HCT116 (cell line): ENCODE measurements at regions not wholly inside any gene's neighbourhood (a gene's known extent, or its start where the extent isn't known, plus 50 kb on each side); places are given as distances from the start of the nearest gene placed in this dataset.

Experiments
- ATAC-seq: fragments of 200-7000 bp; cut with Tn5 transposase; 2 replicates; pipeline ENCODE4 v1.9.1; 2020; ENCODE audit warnings: mild to moderate bottlenecking, moderate library complexity
- BruUV-seq: library from RNA; stranded (reverse); fragments of 400-500 nt; replicated peaks from 2 replicates; lab custom pipeline; 2021; lab: Mats Ljungman, UMichigan
- CTCF ChIA-PET: fragments of 300-600 bp; sonication (Branson Sonifier 250); formaldehyde crosslinking; loops from one replicate; lab custom pipeline; 2021; ENCODE audit warnings: antibody characterized with exemption; lab: Charles Lee
- POLR2A ChIA-PET: fragments of 300-600, 350-600 bp; sonication (Branson Sonifier 250); formaldehyde crosslinking; loops from one replicate; lab custom pipeline; 2021; ENCODE audit warnings: antibody characterized with exemption; lab: Charles Lee
- RAD21 ChIA-PET, 2 experiments: fragments of 300-600 bp; sonication (Branson Sonifier 250); formaldehyde crosslinking; loops; one replicate each; lab custom pipeline; 2023; ENCODE audit warnings: low total read pairs in 2 of 2; ENCODE audit not compliant: uncharacterized antibody in 2 of 2, unreplicated experiment in 2 of 2, low non-redundant PET in 1 of 2; lab: Charles Lee
- DNase-seq: peaks from one replicate; pipeline ENCODE4 v3.0.0-alpha.2; 2010; ENCODE audit warnings: low read depth, low spot score
- H2AFZ ChIP-seq: fragments of 200-600 bp; shearing (Covaris generic), sonication (generic); 2 replicates; pipeline ENCODE4 v1.6.1; 2017; ENCODE audit warnings: low read depth, mixed run types, mixed read lengths, antibody characterized with exemption, low read length; ENCODE audit not compliant: poor library complexity, severe bottlenecking
- H3K27ac ChIP-seq: 2 replicates; pipeline ENCODE4 v1.5.1; 2012; ENCODE audit warnings: low read depth, low read length
- H3K27me3 ChIP-seq: fragments of 200-600 bp; sonication (generic); 2 replicates; pipeline ENCODE4 v1.6.1; 2016; ENCODE audit warnings: mixed run types, low read length, mixed read lengths; ENCODE audit not compliant: insufficient read depth
- H3K36me3 ChIP-seq, 2 experiments: fragments of 200-500 bp in 1 of 2; fragments of 200-600 bp in 1 of 2; sonication (Bioruptor generic) in 1 of 2; sonication (generic) in 1 of 2; 2 replicates each; pipeline versions ENCODE4 v1.5.1 to v1.6.1; 2014 to 2016; ENCODE audit warnings: low read length in 2 of 2, inconsistent platforms in 1 of 2, mixed read lengths in 1 of 2, mixed run types in 1 of 2; ENCODE audit not compliant: insufficient read depth in 2 of 2, control insufficient read depth in 1 of 2
- H3K4me1 ChIP-seq, 2 experiments: fragments of 200-600 bp in 1 of 2; sonication (generic) in 1 of 2; 2 replicates each; pipeline versions ENCODE4 v1.5.1 to v1.6.1; 2012 to 2017; ENCODE audit warnings: low read length in 2 of 2, inconsistent platforms in 1 of 2, mild to moderate bottlenecking in 1 of 2, mixed read lengths in 1 of 2, mixed run types in 1 of 2, moderate library complexity in 1 of 2; ENCODE audit not compliant: insufficient read depth in 2 of 2, control insufficient read depth in 1 of 2
- H3K4me2 ChIP-seq: fragments of 200-600 bp; sonication (generic); 2 replicates; pipeline ENCODE4 v1.6.1; 2017; ENCODE audit warnings: mixed run types, low read length, mixed read lengths
- H3K4me3 ChIP-seq, 2 experiments: fragments of 200-600 bp in 1 of 2; sonication (generic) in 1 of 2; replicated peaks in 1 of 2; 2 replicates each; pipeline ENCODE4 v1.5.1; 2011 to 2016; ENCODE audit warnings: low read length in 2 of 2, control low read depth in 1 of 2, low read depth in 1 of 2, mild to moderate bottlenecking in 1 of 2, mixed read lengths in 1 of 2, mixed run types in 1 of 2
- H3K79me2 ChIP-seq: fragments of 200-600 bp; sonication (generic); 2 replicates; pipeline ENCODE4 v1.6.1; 2017; ENCODE audit warnings: mild to moderate bottlenecking, mixed run types, low read length, moderate library complexity, mixed read lengths; ENCODE audit not compliant: insufficient read depth
- H3K9ac ChIP-seq: fragments of 200-600 bp; sonication (generic); 2 replicates; pipeline ENCODE4 v1.6.1; 2016; ENCODE audit warnings: low read length, mixed read lengths
- H3K9me2 ChIP-seq: fragments of 200-600 bp; sonication (generic), shearing (Covaris generic); 2 replicates; pipeline ENCODE4 v1.6.1; 2017; ENCODE audit warnings: mixed run types, mild to moderate bottlenecking, moderate library complexity; ENCODE audit not compliant: insufficient read depth
- H3K9me3 ChIP-seq, 2 experiments: fragments of 200-500 bp in 1 of 2; fragments of 200-600 bp in 1 of 2; sonication (Bioruptor generic) in 1 of 2; sonication (generic) in 1 of 2; 2 replicates each; pipeline ENCODE4 v1.6.1; 2014 to 2017; ENCODE audit warnings: low read length in 2 of 2, mixed read lengths in 2 of 2, inconsistent platforms in 1 of 2, low read depth in 1 of 2, mild to moderate bottlenecking in 1 of 2, mixed run types in 1 of 2, moderate library complexity in 1 of 2; ENCODE audit not compliant: control insufficient read depth in 1 of 2, insufficient read depth in 1 of 2
- H4K20me1 ChIP-seq: fragments of 200-600 bp; sonication (generic), shearing (Covaris generic); 2 replicates; pipeline ENCODE4 v1.6.1; 2017; ENCODE audit warnings: mixed run types, mild to moderate bottlenecking, moderate library complexity; ENCODE audit not compliant: insufficient read depth
- CBX3 ChIP-seq: IDR thresholded peaks from 2 replicates; pipeline ENCODE4 v1.6.1; 2012; ENCODE audit warnings: low read depth
- EZH2phosphoT487 ChIP-seq: fragments of 200-600 bp; IDR thresholded peaks from 2 replicates; pipeline ENCODE4 v1.6.1; 2018; ENCODE audit warnings: antibody characterized with exemption, borderline replicate concordance
- FOSL1 ChIP-seq: IDR thresholded peaks from 2 replicates; pipeline ENCODE4 v1.6.1; 2012; ENCODE audit warnings: low read depth
- JUND ChIP-seq: IDR thresholded peaks from 2 replicates; pipeline ENCODE4 v1.6.1; 2012
- POLR2A ChIP-seq: IDR thresholded peaks from 2 replicates; pipeline ENCODE4 v1.7.0; 2011; ENCODE audit warnings: borderline replicate concordance; ENCODE audit not compliant: insufficient read depth, insufficient read length; ENCODE audit errors: extremely low read depth
- POLR2AphosphoS5 ChIP-seq: IDR thresholded peaks from 2 replicates; pipeline ENCODE4 v1.6.1; 2011; ENCODE audit warnings: mild to moderate bottlenecking, low read depth, low read length, moderate library complexity
- RAD21 ChIP-seq: IDR thresholded peaks from 2 replicates; pipeline ENCODE4 v1.6.1; 2012; ENCODE audit warnings: low read depth, mild to moderate bottlenecking
- SIN3A ChIP-seq: IDR thresholded peaks from 2 replicates; pipeline ENCODE4 v1.6.1; 2012; ENCODE audit warnings: low read depth
- SRF ChIP-seq: IDR thresholded peaks from 2 replicates; pipeline ENCODE4 v1.6.1; 2012; ENCODE audit warnings: low read depth
- YY1 ChIP-seq: IDR thresholded peaks from 2 replicates; pipeline ENCODE4 v1.6.1; 2011; ENCODE audit warnings: low read length, low read depth, moderate library complexity, mild to moderate bottlenecking; ENCODE audit not compliant: insufficient replicate concordance; ENCODE audit errors: extremely low read depth
- ZFX ChIP-seq: fragments of 450-650 bp; IDR thresholded peaks from 2 replicates; pipeline ENCODE4 v1.6.1; 2017
- ZNF274 ChIP-seq: fragments of 200-500 bp; sonication (Bioruptor generic); IDR thresholded peaks from 2 replicates; pipeline ENCODE4 v1.6.1; 2014; ENCODE audit warnings: mild to moderate bottlenecking, low read depth, low read length, inconsistent platforms
- intact Hi-C: fragments of 100-400 bp; cut with micrococcal nuclease; formaldehyde crosslinking; loops from 2 replicates; pipeline ENCODE4 v1.10.0; 2022
- TF ChIP-seq, protein P1 (sequence below): IDR thresholded peaks from 2 replicates; pipeline ENCODE4 v1.6.1; 2012
- TF ChIP-seq, protein P2 (sequence below), 3 experiments: fragments of 200-600 bp in 1 of 3; sonication (generic) in 1 of 3; IDR thresholded peaks in 2 of 3; conservative IDR thresholded peaks in 1 of 3; 2 replicates each; pipeline ENCODE4 v1.5.1; 2012 to 2017; ENCODE audit warnings: low read depth in 2 of 3, low read length in 2 of 3, antibody characterized with exemption in 1 of 3, borderline replicate concordance in 1 of 3, control low read depth in 1 of 3, mild to moderate bottlenecking in 1 of 3, mixed read lengths in 1 of 3, mixed run types in 1 of 3, moderate library complexity in 1 of 3; ENCODE audit not compliant: insufficient read depth in 1 of 3
- TF ChIP-seq, protein P3 (sequence below): IDR thresholded peaks from 2 replicates; pipeline ENCODE4 v1.6.1; 2012; ENCODE audit warnings: low read depth
- TF ChIP-seq, protein P4 (sequence below): IDR thresholded peaks from 2 replicates; pipeline ENCODE4 v1.6.1; 2011; ENCODE audit warnings: mild to moderate bottlenecking, low read length, moderate library complexity; ENCODE audit not compliant: insufficient replicate concordance; ENCODE audit errors: extremely low read depth

DNA sequence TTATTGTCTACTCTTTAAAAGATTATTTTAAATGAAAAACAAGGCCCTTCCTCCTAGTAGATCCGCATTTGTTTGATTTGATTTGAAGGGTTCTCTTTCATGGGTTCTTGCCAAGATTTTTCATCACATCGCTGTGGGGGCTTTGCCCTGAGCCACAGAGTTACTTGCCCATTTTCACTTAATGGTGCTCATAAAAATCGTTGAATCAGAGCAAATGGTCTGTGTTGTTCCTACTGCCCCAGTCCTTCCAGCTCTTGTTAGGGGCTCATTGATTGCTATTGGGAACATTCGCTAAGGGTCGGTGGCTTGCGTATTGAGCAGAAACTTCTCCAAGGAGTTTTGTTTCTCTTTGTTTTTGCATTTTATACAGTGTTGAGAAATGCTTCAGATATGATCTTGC lies 1023.4 kb upstream of the CDH8 start:
- Histone ChIP-seq H3K9ac (no peak overlapping the region), H3K36me3 (no peaks in the 10 kb centered on the region), H3K9me2 (no peaks in the 10 kb centered on the region), H3K27me3 (no peaks in the 10 kb centered on the region), H4K20me1 (no peaks in the 10 kb centered on the region)
- RAD21 ChIA-PET: no interaction called here
- no peak for TF ChIP-seq SRF
- TF ChIP-seq, protein P1, sequence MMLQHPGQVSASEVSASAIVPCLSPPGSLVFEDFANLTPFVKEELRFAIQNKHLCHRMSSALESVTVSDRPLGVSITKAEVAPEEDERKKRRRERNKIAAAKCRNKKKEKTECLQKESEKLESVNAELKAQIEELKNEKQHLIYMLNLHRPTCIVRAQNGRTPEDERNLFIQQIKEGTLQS: no peak
- TF ChIP-seq, protein P2, sequence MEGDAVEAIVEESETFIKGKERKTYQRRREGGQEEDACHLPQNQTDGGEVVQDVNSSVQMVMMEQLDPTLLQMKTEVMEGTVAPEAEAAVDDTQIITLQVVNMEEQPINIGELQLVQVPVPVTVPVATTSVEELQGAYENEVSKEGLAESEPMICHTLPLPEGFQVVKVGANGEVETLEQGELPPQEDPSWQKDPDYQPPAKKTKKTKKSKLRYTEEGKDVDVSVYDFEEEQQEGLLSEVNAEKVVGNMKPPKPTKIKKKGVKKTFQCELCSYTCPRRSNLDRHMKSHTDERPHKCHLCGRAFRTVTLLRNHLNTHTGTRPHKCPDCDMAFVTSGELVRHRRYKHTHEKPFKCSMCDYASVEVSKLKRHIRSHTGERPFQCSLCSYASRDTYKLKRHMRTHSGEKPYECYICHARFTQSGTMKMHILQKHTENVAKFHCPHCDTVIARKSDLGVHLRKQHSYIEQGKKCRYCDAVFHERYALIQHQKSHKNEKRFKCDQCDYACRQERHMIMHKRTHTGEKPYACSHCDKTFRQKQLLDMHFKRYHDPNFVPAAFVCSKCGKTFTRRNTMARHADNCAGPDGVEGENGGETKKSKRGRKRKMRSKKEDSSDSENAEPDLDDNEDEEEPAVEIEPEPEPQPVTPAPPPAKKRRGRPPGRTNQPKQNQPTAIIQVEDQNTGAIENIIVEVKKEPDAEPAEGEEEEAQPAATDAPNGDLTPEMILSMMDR (IDR thresholded peaks at IDR 0.05 in 2 of 3, conservative IDR thresholded peaks at IDR 0.05 in 1 of 3; ENCODE audit: borderline replicate concordance in 1 of 3, insufficient read depth in 1 of 3, low read depth in 2 of 3, low read length in 2 of 3): no peak
- no peak for TF ChIP-seq POLR2AphosphoS5
- TF ChIP-seq CBX3: no peak
- no peak for TF ChIP-seq ZFX
- TF ChIP-seq POLR2A: no peak
- no peak for TF ChIP-seq RAD21
- TF ChIP-seq, protein P3, sequence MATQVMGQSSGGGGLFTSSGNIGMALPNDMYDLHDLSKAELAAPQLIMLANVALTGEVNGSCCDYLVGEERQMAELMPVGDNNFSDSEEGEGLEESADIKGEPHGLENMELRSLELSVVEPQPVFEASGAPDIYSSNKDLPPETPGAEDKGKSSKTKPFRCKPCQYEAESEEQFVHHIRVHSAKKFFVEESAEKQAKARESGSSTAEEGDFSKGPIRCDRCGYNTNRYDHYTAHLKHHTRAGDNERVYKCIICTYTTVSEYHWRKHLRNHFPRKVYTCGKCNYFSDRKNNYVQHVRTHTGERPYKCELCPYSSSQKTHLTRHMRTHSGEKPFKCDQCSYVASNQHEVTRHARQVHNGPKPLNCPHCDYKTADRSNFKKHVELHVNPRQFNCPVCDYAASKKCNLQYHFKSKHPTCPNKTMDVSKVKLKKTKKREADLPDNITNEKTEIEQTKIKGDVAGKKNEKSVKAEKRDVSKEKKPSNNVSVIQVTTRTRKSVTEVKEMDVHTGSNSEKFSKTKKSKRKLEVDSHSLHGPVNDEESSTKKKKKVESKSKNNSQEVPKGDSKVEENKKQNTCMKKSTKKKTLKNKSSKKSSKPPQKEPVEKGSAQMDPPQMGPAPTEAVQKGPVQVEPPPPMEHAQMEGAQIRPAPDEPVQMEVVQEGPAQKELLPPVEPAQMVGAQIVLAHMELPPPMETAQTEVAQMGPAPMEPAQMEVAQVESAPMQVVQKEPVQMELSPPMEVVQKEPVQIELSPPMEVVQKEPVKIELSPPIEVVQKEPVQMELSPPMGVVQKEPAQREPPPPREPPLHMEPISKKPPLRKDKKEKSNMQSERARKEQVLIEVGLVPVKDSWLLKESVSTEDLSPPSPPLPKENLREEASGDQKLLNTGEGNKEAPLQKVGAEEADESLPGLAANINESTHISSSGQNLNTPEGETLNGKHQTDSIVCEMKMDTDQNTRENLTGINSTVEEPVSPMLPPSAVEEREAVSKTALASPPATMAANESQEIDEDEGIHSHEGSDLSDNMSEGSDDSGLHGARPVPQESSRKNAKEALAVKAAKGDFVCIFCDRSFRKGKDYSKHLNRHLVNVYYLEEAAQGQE: no peak
- TF ChIP-seq, protein P4, sequence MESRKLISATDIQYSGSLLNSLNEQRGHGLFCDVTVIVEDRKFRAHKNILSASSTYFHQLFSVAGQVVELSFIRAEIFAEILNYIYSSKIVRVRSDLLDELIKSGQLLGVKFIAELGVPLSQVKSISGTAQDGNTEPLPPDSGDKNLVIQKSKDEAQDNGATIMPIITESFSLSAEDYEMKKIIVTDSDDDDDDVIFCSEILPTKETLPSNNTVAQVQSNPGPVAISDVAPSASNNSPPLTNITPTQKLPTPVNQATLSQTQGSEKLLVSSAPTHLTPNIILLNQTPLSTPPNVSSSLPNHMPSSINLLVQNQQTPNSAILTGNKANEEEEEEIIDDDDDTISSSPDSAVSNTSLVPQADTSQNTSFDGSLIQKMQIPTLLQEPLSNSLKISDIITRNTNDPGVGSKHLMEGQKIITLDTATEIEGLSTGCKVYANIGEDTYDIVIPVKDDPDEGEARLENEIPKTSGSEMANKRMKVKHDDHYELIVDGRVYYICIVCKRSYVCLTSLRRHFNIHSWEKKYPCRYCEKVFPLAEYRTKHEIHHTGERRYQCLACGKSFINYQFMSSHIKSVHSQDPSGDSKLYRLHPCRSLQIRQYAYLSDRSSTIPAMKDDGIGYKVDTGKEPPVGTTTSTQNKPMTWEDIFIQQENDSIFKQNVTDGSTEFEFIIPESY: no peak
- no peak for TF ChIP-seq YY1
- no peak for TF ChIP-seq JUND
- TF ChIP-seq EZH2phosphoT487: no peak
- no peak for TF ChIP-seq FOSL1
- no peak for TF ChIP-seq ZNF274
- TF ChIP-seq SIN3A: no peak
- TF ChIP-seq, all 23 proteins: peak for 0
- ChIA-PET POLR2A (no interaction called here), CTCF (no interaction called here)
- peaks cover 0 to 30% of the 10 kb centered on the region in 2 experiments; a peak in 2 of 4 replicates for H3K9me3 ChIP-seq
- ATAC-seq: no peak
- H3K4me3 ChIP-seq: no peak overlapping the region
- DNase-seq: no peak
- H3K4me1 ChIP-seq: no peaks in the 10 kb centered on the region
- no peak overlapping the region for H3K4me2 ChIP-seq
- BruUV-seq: no TSS peak
- no peak overlapping the region for H3K27ac ChIP-seq
- no peak overlapping the region for H2AFZ ChIP-seq
- H3K79me2 ChIP-seq: no peaks in the 10 kb centered on the region
- intact Hi-C loops: no loop called here
